Endothelial cell (in vitro differentiated cells): ENCODE measurements at regions not wholly inside any gene's neighbourhood (a gene's known extent, or its start where the extent isn't known, plus 50 kb on each side); places are given as distances from the start of the nearest gene placed in this dataset.

Experiments
- DNase-seq: peaks from one replicate; pipeline ENCODE4 v3.0.0; 2021; ENCODE audit warnings: low spot score
- H3K27ac Mint-ChIP-seq: one replicate; pipeline ENCODE4 v1.8.0; 2021; ENCODE audit warnings: mixed read lengths, inconsistent platforms; ENCODE audit not compliant: unreplicated experiment
- H3K27me3 Mint-ChIP-seq: one replicate; pipeline ENCODE4 v1.8.0; 2021; ENCODE audit warnings: mild to moderate bottlenecking, moderate library complexity, mixed read lengths, inconsistent platforms; ENCODE audit not compliant: unreplicated experiment
- H3K36me3 Mint-ChIP-seq: one replicate; pipeline ENCODE4 v1.8.0; 2021; ENCODE audit warnings: mild to moderate bottlenecking, low read depth, mixed read lengths, inconsistent platforms; ENCODE audit not compliant: unreplicated experiment
- H3K4me1 Mint-ChIP-seq: one replicate; pipeline ENCODE4 v1.8.0; 2021; ENCODE audit warnings: mild to moderate bottlenecking, mixed read lengths, inconsistent platforms; ENCODE audit not compliant: unreplicated experiment
- H3K4me3 Mint-ChIP-seq: one replicate; pipeline ENCODE4 v1.8.0; 2021; ENCODE audit warnings: mild to moderate bottlenecking, mixed read lengths, inconsistent platforms; ENCODE audit not compliant: unreplicated experiment
- H3K9me3 Mint-ChIP-seq: one replicate; pipeline ENCODE4 v1.8.0; 2021; ENCODE audit warnings: mixed read lengths, inconsistent platforms; ENCODE audit not compliant: unreplicated experiment
- CTCF ChIP-seq: fragments of 200-600 bp; sonication (generic); IDR thresholded peaks from one replicate; pipeline ENCODE4 v1.5.0; 2021; ENCODE audit warnings: antibody characterized with exemption; ENCODE audit not compliant: unreplicated experiment

GRCh38 chr4:129821963-129822362 is 726.0 kb downstream of the C4orf33 start:
- Mint-ChIP-seq H3K9me3 (no peaks in the 10 kb centered on the region), H3K27ac (peak overlapping the region; percentile 46), H3K4me1 (peaks cover 13% of the 10 kb centered on the region), H3K36me3 (no peaks in the 10 kb centered on the region), H3K4me3 (no peak overlapping the region), H3K27me3 (no peaks in the 10 kb centered on the region)
- no peak for TF ChIP-seq CTCF
- no peak for DNase-seq

- TF ChIP-seq CTCF, result no peak
- Mint-ChIP-seq H3K9me3 (no peaks in the 10 kb centered on the region), H3K4me1 (peaks cover 13% of the 10 kb centered on the region), H3K27me3 (no peaks in the 10 kb centered on the region), H3K4me3 (no peak overlapping the region), H3K36me3 (no peaks in the 10 kb centered on the region), H3K27ac (no peak overlapping the region)
- peak; percentile 3 for DNase-seq
These were observed 726.7 kb downstream of the C4orf33 start for GRCh38 chr4:129822701-129823100.

GRCh38 chr4:129823105-129823504 is 727.2 kb downstream of the C4orf33 start:
- no peak for TF ChIP-seq CTCF
- H3K4me1 Mint-ChIP-seq, result peaks cover 13% of the 10 kb centered on the region
- H3K27me3 Mint-ChIP-seq, result no peaks in the 10 kb centered on the region
- H3K9me3 Mint-ChIP-seq, result no peaks in the 10 kb centered on the region
- DNase-seq, result no peak
- no peak overlapping the region for H3K4me3 Mint-ChIP-seq
- H3K27ac Mint-ChIP-seq, result no peak overlapping the region
- no peaks in the 10 kb centered on the region for H3K36me3 Mint-ChIP-seq

- H3K36me3 Mint-ChIP-seq, result no peaks in the 10 kb centered on the region
- no peaks in the 10 kb centered on the region for H3K4me1 Mint-ChIP-seq
- no peaks in the 10 kb centered on the region for H3K27me3 Mint-ChIP-seq
- no peak overlapping the region for H3K4me3 Mint-ChIP-seq
- DNase-seq, result no peak
- TF ChIP-seq CTCF, result no peak
- H3K9me3 Mint-ChIP-seq, result no peaks in the 10 kb centered on the region
- H3K27ac Mint-ChIP-seq, result no peak overlapping the region
These were observed 733.4 kb downstream of the C4orf33 start for GRCh38 chr4:129829373-129829772.

- Mint-ChIP-seq H3K36me3 (no peaks in the 10 kb centered on the region), H3K9me3 (no peaks in the 10 kb centered on the region), H3K27ac (no peak overlapping the region), H3K4me3 (no peak overlapping the region), H3K27me3 (no peaks in the 10 kb centered on the region), H3K4me1 (peaks cover 4% of the 10 kb centered on the region)
- TF ChIP-seq CTCF, result no peak
- DNase-seq, result no peak
These were observed 743.7 kb downstream of the C4orf33 start for GRCh38 chr4:129839687-129840086.
